ENCODE measurements at regions not wholly inside any gene's neighbourhood (a gene's known extent, or its start where the extent isn't known, plus 50 kb on each side); places are given as distances from the start of the nearest gene placed in this dataset.

GRCh38 chr1:80274256-80274655 is 1267.7 kb upstream of the ADGRL4 start:
- no peak for TF ChIP-seq CTCF (conservative IDR thresholded peaks at IDR 0.05)
- no peak overlapping the region for H3K27ac ChIP-seq

GRCh38 chr1:80272495-80272894 is 1266.0 kb upstream of the ADGRL4 start:
- TF ChIP-seq CTCF (conservative IDR thresholded peaks at IDR 0.05): no peak
- no peak overlapping the region for H3K27ac ChIP-seq

GRCh38 chr1:80258659-80259058 is 1252.1 kb upstream of the ADGRL4 start:
- no peak overlapping the region for H3K27ac ChIP-seq
- TF ChIP-seq CTCF (conservative IDR thresholded peaks at IDR 0.05): no peak

- no peak overlapping the region for H3K27ac ChIP-seq
- TF ChIP-seq CTCF (conservative IDR thresholded peaks at IDR 0.05): no peak
These were observed 1245.1 kb upstream of the ADGRL4 start for GRCh38 chr1:80251591-80251990.

GRCh38 chr1:80251171-80251570 is 1244.6 kb upstream of the ADGRL4 start:
- TF ChIP-seq CTCF (conservative IDR thresholded peaks at IDR 0.05): no peak
- no peak overlapping the region for H3K27ac ChIP-seq

GRCh38 chr1:80250573-80251168 is 1244.1 kb upstream of the ADGRL4 start:
- no peak overlapping the region for H3K27ac ChIP-seq
- TF ChIP-seq CTCF (conservative IDR thresholded peaks at IDR 0.05): no peak

GRCh38 chr1:80249699-80250098 is 1243.2 kb upstream of the ADGRL4 start:
- no peak overlapping the region for H3K27ac ChIP-seq
- TF ChIP-seq CTCF (conservative IDR thresholded peaks at IDR 0.05): no peak
